CD4-positive, alpha-beta T cell treated with Interferon gamma for 1 hour (primary cell): ENCODE measurements at regions not wholly inside any gene's neighbourhood (a gene's known extent, or its start where the extent isn't known, plus 50 kb on each side); places are given as distances from the start of the nearest gene placed in this dataset.
"Not testable (repeated sequence)": the region's sequence is repeated elsewhere in the genome, so short reads cannot be mapped to it uniquely, and the experiment has no call there.

Source experiments
- DNase-seq: peaks from one replicate; pipeline ENCODE4 v3.0.0-alpha.2; 2020

- DNase-seq = no peak
These were observed 184.3 kb downstream of the ZC3H11B start for GRCh38 chr1:219428651-219429050.

GRCh38 chr1:219427989-219428388 is 184.9 kb downstream of the ZC3H11B start:
- DNase-seq = no peak

DNA sequence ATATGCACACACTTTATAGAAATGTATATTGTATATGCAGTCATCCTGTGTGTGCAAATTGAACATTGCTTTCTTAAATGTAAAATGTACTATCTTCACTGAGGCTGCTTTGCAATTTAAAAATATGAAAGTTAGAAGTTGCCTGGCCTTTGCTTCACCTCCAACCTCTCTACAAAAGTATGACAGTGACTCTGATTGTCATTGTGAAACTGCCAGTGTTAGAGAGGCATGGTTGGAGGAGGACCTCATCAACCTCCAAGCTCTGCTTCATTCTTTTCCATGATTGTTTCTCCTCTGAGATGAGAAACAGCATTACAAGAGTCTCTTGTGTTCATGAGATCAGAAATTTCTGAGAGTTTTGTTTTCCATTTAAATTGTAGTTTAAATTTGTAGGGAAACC is 185.5 kb downstream of the ZC3H11B start:
- DNase-seq = no peak

DNA sequence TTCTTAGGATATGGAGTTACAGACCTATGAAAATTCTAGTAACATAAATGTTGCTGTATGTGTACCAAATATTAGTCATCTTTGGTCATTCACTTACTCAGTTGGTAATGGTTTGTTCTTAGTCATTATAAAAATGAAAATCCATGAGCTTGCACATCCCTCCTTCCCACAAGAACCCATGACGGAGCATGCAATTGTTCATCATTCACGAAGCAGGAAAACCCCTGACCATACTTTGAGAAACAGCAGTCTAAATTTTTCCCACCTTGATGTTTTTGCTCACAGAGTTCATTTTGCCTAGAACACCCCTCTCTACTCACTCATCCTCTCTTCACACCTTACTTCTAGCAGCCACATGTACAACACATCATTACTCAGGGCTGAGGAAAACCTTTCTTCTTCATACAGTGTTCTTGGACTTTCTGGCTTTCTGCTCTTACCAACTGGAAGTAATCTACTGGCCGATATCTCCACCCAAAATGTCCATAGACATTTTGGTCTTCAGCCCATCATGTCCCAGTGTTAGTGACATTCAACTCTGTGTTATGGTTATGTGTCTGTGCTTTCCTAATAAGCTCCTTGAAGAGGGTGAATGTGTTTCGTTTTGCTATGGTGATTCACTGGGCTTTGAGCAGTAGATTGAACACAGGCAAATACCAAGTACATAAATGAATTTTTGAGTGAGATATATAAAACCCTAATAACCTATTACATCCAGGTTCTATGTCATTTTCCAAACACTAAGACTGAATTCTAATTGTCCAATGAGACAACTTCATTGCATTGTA is 189.9 kb downstream of the ZC3H11B start:
- no peak for DNase-seq

DNA sequence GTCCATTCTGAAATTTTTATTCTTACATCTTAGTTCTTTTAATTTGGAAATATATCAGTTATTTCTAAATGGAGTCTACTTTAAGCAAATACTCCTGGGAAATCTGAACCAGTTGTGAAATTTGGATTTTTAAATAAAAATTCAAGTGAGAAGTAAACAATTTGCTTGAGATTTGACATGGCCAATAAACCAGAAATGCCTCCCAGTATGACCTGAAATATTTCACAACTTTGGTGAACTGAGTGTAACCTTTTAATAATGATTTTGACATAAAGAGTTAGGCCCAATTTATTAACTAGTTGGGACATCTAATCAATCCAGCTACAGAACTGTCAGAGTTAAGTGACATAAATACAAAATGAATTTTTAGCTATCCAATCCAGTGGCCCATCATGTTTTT is 192.0 kb downstream of the ZC3H11B start:
- DNase-seq = no peak

DNA sequence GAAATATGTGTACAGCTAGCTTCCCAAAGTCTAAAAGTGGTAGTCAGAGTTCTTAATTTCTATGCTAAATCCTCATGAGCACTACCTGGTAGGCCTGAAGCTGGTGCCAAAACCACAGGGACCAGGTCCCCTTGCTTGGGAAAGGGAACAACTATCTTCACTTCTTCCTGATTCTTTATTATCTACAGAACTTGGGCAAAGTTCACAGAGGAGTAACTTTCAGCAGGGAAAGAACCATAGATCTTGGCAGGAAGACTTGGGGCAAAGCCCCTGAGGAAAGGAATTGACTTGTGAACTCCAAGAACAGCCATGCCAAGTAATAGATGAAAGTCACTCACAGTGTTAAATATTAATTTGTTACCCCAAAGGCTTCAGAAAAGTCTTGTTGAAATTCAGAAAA is 193.0 kb downstream of the ZC3H11B start:
- DNase-seq = no peak

DNA sequence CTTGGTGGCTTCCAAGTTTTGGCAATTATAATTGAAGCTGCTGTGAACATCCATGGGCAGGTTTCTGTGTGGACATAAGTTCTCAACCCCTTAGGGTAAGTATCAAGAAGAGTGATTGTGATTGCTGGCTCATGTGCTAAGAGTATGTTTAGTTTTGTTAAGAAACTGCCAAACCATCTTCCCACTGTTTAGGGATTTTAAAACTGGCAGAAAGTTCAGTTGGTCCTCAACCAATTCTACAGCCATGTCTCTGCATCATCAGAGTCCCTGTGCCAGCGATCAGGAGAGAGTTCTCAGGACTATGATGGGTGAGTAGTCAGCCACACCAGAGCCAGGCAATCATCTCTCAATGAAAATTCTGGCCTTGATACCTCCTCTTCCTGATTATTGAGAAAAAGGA is 193.8 kb downstream of the ZC3H11B start:
- no peak for DNase-seq

- DNase-seq = no peak
These were observed 195.3 kb downstream of the ZC3H11B start for GRCh38 chr1:219417610-219418009.

GRCh38 chr1:219416598-219417238 is 196.2 kb downstream of the ZC3H11B start:
- peak; percentile 25 for DNase-seq

DNA sequence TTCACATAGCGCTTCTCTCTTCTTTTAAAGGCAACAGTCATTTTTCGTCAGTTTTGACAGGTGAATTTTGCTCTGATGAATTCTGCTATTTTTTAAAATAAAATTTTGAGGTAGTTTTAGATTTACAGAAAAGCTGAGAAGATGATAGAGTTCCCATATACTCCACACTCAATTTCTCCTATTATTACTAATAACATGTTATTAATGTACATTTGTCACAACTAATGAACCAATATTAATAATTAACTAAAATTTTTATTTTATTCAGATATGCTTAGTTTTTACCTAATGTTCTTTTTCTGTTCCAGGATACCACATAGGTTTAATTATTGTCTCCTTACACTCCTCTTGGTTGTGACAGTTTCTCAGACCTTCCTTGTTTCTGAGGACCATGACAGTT is 197.0 kb downstream of the ZC3H11B start:
- DNase-seq = no peak

GRCh38 chr1:219415433-219415832 is 197.5 kb downstream of the ZC3H11B start:
- DNase-seq = no peak

- DNase-seq = no peak
These were observed 198.7 kb downstream of the ZC3H11B start for GRCh38 chr1:219414250-219414649.

GRCh38 chr1:219413536-219413935 is 199.4 kb downstream of the ZC3H11B start:
- DNase-seq = no peak

DNA sequence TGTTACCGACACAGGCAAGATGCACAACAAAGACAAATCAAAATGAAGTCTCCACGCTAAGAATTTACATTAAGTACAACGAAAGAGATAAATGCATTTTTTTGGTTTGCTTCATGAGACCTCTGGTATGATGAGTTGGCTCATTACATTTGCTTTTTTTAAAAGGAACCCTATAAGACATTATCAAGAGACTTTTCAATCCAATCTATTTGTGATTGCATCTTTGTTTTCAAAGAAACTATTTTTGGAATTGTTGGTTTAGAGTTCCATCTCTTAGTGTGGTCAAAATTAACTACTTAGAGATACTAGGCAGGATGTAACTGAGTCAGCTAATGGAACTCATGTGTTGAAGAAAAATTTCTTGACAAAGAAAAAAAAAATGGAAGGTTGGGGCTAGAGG is 200.1 kb downstream of the ZC3H11B start:
- DNase-seq = no peak

GRCh38 chr1:219410721-219411120 is 202.2 kb downstream of the ZC3H11B start:
- not testable (repeated sequence) for DNase-seq

DNA sequence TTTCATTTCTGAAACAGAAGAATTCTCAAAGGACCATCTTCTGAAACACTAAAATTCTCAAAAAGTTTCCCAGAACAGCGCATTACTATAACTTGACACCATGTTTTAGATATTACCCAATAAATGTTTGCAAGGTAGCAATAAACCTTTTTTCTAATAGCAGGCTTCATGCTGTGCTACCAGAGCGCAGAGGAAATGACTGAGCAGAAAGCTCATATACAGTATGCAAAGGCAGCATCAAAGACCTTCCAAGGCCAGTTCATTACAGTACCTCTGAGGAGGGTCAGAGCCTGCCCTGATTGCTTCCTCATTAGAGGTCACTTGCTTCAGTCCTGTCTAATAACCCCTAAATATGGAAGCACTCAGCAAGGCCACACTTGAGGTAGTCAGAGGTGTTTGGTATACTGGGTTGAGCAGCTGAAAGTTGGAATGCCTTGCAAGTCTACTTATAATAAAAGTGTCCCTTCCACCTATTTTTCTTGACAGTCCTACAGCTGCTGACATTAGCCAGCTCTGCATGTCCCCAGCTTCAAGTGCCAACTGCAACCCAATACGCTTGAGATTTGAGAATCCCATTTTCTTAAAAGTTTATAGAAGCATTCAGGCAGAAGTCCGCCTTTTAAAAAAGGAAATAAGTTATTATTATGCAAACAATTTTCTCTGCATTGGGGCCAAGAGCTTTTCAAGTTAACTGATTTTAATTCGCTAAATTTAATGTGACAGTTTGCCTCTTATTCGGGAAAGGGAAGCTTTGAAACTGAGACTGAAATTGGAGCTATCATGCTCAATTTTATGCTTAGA is 207.2 kb downstream of the ZC3H11B start:
- no peak for DNase-seq

GRCh38 chr1:219404629-219405028 is 208.3 kb downstream of the ZC3H11B start:
- no peak for DNase-seq

DNA sequence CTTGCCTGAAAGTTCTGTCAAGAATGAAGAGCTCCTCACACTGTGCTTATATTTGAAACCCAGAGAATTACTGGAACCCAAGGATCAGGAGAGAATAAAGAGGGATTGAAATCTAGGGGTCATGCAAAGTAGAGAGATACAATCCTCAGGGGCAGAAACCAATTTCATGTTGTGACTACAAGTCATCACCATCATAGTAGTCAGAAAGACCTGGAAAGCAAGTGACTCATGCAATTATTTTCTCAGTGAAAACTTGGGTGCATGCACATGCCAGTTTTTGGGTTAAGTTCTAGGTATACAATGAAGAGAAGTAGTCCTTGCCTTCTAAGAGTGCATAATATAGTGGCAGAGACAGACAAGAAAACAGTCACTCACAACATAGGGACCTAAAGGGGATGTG is 210.0 kb downstream of the ZC3H11B start:
- DNase-seq = no peak

DNA sequence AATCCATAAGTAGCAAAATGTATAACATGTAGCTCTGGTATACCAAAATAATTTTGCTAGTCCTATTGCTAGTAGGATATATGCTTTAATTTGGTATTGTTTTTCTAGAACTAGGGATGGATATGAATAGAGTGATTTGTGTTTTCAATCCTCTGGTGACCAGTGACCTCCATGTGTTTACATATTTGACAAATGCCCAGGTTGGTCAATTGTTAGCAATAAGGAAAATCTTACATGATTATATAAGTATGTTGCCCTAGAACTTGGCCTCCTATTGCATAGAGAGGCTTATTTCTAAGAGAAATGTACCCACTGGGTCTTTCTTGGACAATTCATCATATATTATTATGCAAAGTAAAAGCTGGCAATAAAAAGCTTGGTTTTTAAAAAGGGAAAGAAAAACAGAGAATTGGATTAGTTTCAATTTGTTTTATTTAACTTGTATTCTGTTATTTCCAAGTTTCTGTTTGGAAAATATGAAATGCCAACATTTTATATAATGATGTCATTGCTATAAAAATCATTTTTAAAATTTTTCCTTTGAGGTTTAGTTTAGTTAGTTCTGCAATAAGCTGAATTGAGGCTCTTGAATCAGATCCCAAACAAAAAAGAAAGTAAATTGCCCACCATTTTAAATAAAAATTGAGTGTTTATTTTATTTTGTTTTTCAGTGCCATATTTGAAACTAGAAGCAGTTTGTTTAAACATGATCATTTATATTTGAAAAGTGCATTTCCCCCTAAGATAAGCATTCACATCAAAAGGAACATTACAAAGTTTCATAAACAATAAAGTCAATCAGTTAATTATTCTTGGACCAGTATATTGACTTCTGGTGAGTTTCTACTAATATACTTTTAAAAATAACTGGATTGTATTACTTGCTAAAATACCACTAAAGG is 210.9 kb downstream of the ZC3H11B start:
- DNase-seq = no peak

GRCh38 chr1:219399446-219399845 is 213.5 kb downstream of the ZC3H11B start:
- no peak for DNase-seq

DNA sequence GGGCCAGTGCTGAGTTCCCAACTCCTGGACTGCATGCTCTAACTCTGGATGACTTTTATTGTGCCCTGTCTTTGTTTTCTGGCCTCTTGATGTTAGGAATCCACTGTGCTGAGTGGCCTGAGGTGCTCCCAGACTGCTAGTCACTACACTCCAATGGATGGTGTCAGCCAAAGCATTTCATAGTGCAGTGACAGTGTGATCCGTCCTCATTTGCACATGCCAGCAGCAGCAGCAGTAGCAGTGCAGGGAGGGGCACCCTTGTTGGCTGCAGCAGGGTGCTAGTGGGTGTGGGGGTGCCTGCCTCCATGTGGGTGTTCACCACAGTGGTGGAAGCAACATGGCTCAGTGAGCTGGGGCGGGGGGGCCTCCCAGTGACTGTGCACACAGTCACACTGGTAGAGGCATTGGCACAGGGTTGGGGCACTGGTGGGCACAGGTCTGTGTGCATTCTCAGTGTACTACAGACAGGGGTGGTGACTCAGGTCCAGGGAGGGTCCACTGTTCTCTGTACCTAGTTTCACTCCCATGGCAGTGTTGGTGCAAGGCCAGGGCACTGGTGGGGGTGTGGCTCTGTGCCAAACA is 214.0 kb downstream of the ZC3H11B start:
- DNase-seq = no peak

- DNase-seq = no peak
These were observed 215.4 kb downstream of the ZC3H11B start for GRCh38 chr1:219397511-219397910.
